ENCODE measurements at regions not wholly inside any gene's neighbourhood (a gene's known extent, or its start where the extent isn't known, plus 50 kb on each side); places are given as distances from the start of the nearest gene placed in this dataset.
A peak's percentile ranks its signal among the peaks of the same experiment; 100 is the strongest.
"Not testable (repeated sequence)": the region's sequence is repeated elsewhere in the genome, so short reads cannot be mapped to it uniquely, and the experiment has no call there.

GRCh38 chr20:52098186-52098585 lies 93.4 kb downstream of the ZFP64 start:
- no peak for DNase-seq

- DNase-seq, result no peak
Measured at GRCh38 chr20:52096117-52096516, 95.5 kb downstream of the ZFP64 start.

- no peak for DNase-seq
Measured at GRCh38 chr20:52094693-52095092, 96.9 kb downstream of the ZFP64 start.

GRCh38 chr20:52093575-52093974 lies 98.0 kb downstream of the ZFP64 start:
- no peak for DNase-seq

- no peak for DNase-seq
Measured at GRCh38 chr20:52090035-52090434, 101.5 kb downstream of the ZFP64 start.

- DNase-seq, result no peak
Measured at GRCh38 chr20:52087471-52087870, 104.1 kb downstream of the ZFP64 start.

- no peak for DNase-seq
Measured at GRCh38 chr20:52086878-52087277, 104.7 kb downstream of the ZFP64 start.

- DNase-seq, result no peak
Measured at GRCh38 chr20:52084727-52085126, 106.9 kb downstream of the ZFP64 start.

- DNase-seq, result peak; percentile 69
Measured at GRCh38 chr20:52083627-52084232, 107.8 kb downstream of the ZFP64 start.

- DNase-seq, result no peak
Measured at GRCh38 chr20:52082612-52083011, 109.0 kb downstream of the ZFP64 start.

GRCh38 chr20:52081791-52082190 lies 109.8 kb downstream of the ZFP64 start:
- no peak for DNase-seq

GRCh38 chr20:52081066-52081465 lies 110.5 kb downstream of the ZFP64 start:
- no peak for DNase-seq

- no peak for DNase-seq
Measured at GRCh38 chr20:52078289-52078688, 113.3 kb downstream of the ZFP64 start.

GRCh38 chr20:52076164-52076563 lies 115.4 kb downstream of the ZFP64 start:
- DNase-seq, result peak; percentile 44

- no peak for DNase-seq
Measured at GRCh38 chr20:52075400-52075799, 116.2 kb downstream of the ZFP64 start.

GRCh38 chr20:52071136-52071535 lies 120.4 kb downstream of the ZFP64 start:
- DNase-seq, result no peak

- no peak for DNase-seq
Measured at GRCh38 chr20:52064931-52065330, 126.6 kb downstream of the ZFP64 start.

GRCh38 chr20:52062452-52063209 lies 128.9 kb downstream of the ZFP64 start:
- DNase-seq, result no peak

GRCh38 chr20:52060794-52061714 lies 130.5 kb downstream of the ZFP64 start:
- DNase-seq, result peak; percentile 70

GRCh38 chr20:52057133-52057532 lies 134.4 kb downstream of the ZFP64 start:
- DNase-seq, result not testable (repeated sequence)

GRCh38 chr20:52056203-52057062 lies 135.1 kb downstream of the ZFP64 start:
- no peak for DNase-seq

GRCh38 chr20:52054123-52054522 lies 137.5 kb downstream of the ZFP64 start:
- no peak for DNase-seq
